ENCODE measurements at regions not wholly inside any gene's neighbourhood (a gene's known extent, or its start where the extent isn't known, plus 50 kb on each side); places are given as distances from the start of the nearest gene placed in this dataset.

GRCh38 chr7:57225666-57226065 is 93.4 kb upstream of the ZNF479 start:
- no peak for TF ChIP-seq CTCF (IDR thresholded peaks at IDR 0.05)
- no peak for TF ChIP-seq POLR2A (IDR thresholded peaks at IDR 0.05)

All from body of pancreas (tissue), 4 donors.